Progenitor cell of endocrine pancreas (in vitro differentiated cells): ENCODE measurements at regions not wholly inside any gene's neighbourhood (a gene's known extent, or its start where the extent isn't known, plus 50 kb on each side); places are given as distances from the start of the nearest gene placed in this dataset.

ENCODE experiments used
- DNase-seq: peaks from one replicate; pipeline ENCODE4 v3.0.0; 2021; ENCODE audit warnings: low spot score; ENCODE audit not compliant: unreplicated experiment
- H3K27ac Mint-ChIP-seq: 2 replicates; pipeline ENCODE4 v1.8.0; 2021; ENCODE audit warnings: mild to moderate bottlenecking, moderate library complexity, mixed read lengths
- H3K27me3 Mint-ChIP-seq: 2 replicates; pipeline ENCODE4 v1.8.0; 2021; ENCODE audit warnings: mixed read lengths
- H3K36me3 Mint-ChIP-seq: 2 replicates; pipeline ENCODE4 v1.8.0; 2022; ENCODE audit warnings: mixed read lengths; ENCODE audit not compliant: insufficient read depth
- H3K4me1 Mint-ChIP-seq: 2 replicates; pipeline ENCODE4 v1.8.0; 2021; ENCODE audit warnings: low read depth, mixed read lengths
- H3K4me3 Mint-ChIP-seq: 2 replicates; pipeline ENCODE4 v1.8.0; 2021; ENCODE audit warnings: low read depth, mild to moderate bottlenecking, moderate library complexity, mixed read lengths
- H3K9me3 Mint-ChIP-seq: 2 replicates; pipeline ENCODE4 v1.8.0; 2021; ENCODE audit warnings: low read depth, mixed read lengths
- CTCF ChIP-seq: fragments of 200-600 bp; sonication (generic); IDR thresholded peaks from one replicate; pipeline ENCODE4 v1.5.0; 2021; ENCODE audit warnings: antibody characterized with exemption, mild to moderate bottlenecking; ENCODE audit not compliant: unreplicated experiment

GRCh38 chr4:136136601-136137000 is 1395.7 kb downstream of the PCDH18 start:
- no peak for TF ChIP-seq CTCF
- Mint-ChIP-seq H3K4me1 (no peaks in the 10 kb centered on the region), H3K4me3 (no peak overlapping the region), H3K27me3 (no peaks in the 10 kb centered on the region), H3K27ac (no peak overlapping the region), H3K9me3 (no peaks in the 10 kb centered on the region), H3K36me3 (no peaks in the 10 kb centered on the region)
- no peak for DNase-seq

- no peaks in the 10 kb centered on the region for H3K27me3 Mint-ChIP-seq
- H3K4me1 Mint-ChIP-seq, result no peaks in the 10 kb centered on the region
- TF ChIP-seq CTCF, result no peak
- no peaks in the 10 kb centered on the region for H3K9me3 Mint-ChIP-seq
- no peak overlapping the region for H3K4me3 Mint-ChIP-seq
- no peaks in the 10 kb centered on the region for H3K36me3 Mint-ChIP-seq
- no peak for DNase-seq
- H3K27ac Mint-ChIP-seq, result no peak overlapping the region
Observed at GRCh38 chr4:136124251-136124745, 1408.0 kb downstream of the PCDH18 start.

GRCh38 chr4:136121426-136121825 is 1410.9 kb downstream of the PCDH18 start:
- Mint-ChIP-seq H3K4me1 (no peaks in the 10 kb centered on the region), H3K9me3 (no peaks in the 10 kb centered on the region), H3K4me3 (no peak overlapping the region), H3K27ac (no peak overlapping the region), H3K27me3 (no peaks in the 10 kb centered on the region), H3K36me3 (no peaks in the 10 kb centered on the region)
- no peak for TF ChIP-seq CTCF
- DNase-seq, result no peak

GRCh38 chr4:136113921-136114320 is 1418.4 kb downstream of the PCDH18 start:
- H3K4me3 Mint-ChIP-seq, result no peak overlapping the region
- no peaks in the 10 kb centered on the region for H3K9me3 Mint-ChIP-seq
- no peaks in the 10 kb centered on the region for H3K27me3 Mint-ChIP-seq
- H3K27ac Mint-ChIP-seq, result peak overlapping the region; percentile 45
- peaks cover 3% of the 10 kb centered on the region for H3K4me1 Mint-ChIP-seq
- H3K36me3 Mint-ChIP-seq, result no peaks in the 10 kb centered on the region
- no peak for DNase-seq
- no peak for TF ChIP-seq CTCF

- Mint-ChIP-seq H3K27ac (no peak overlapping the region), H3K4me1 (peaks cover 3% of the 10 kb centered on the region), H3K27me3 (no peaks in the 10 kb centered on the region), H3K36me3 (no peaks in the 10 kb centered on the region), H3K4me3 (no peak overlapping the region), H3K9me3 (no peaks in the 10 kb centered on the region)
- no peak for DNase-seq
- TF ChIP-seq CTCF, result no peak
Observed at GRCh38 chr4:136112116-136112515, 1420.2 kb downstream of the PCDH18 start.
